KMS-11 (cell line): ENCODE measurements at regions not wholly inside any gene's neighbourhood (a gene's known extent, or its start where the extent isn't known, plus 50 kb on each side); places are given as distances from the start of the nearest gene placed in this dataset.

Experiments used
- H2AFZ ChIP-seq: fragments of 200-600 bp; sonication (generic); 2 replicates; pipeline ENCODE4 v1.6.1; 2016; ENCODE audit warnings: antibody characterized with exemption, mixed run types, low read depth
- H3K27ac ChIP-seq: fragments of 200-600 bp; sonication (generic); 2 replicates; pipeline ENCODE4 v1.6.1; 2016; ENCODE audit warnings: mild to moderate bottlenecking, mixed run types
- H3K27me3 ChIP-seq: fragments of 200-600 bp; sonication (generic); 2 replicates; pipeline ENCODE4 v1.6.1; 2017; ENCODE audit warnings: mild to moderate bottlenecking, low read depth, mixed run types, moderate library complexity; ENCODE audit not compliant: insufficient read depth
- H3K36me3 ChIP-seq: fragments of 200-600 bp; sonication (generic); 2 replicates; pipeline ENCODE4 v1.6.1; 2017; ENCODE audit warnings: mild to moderate bottlenecking, mixed run types; ENCODE audit not compliant: insufficient read depth
- H3K4me1 ChIP-seq: fragments of 200-600 bp; sonication (generic); 2 replicates; pipeline ENCODE4 v1.6.1; 2016; ENCODE audit warnings: mild to moderate bottlenecking, low read depth, mixed run types; ENCODE audit not compliant: poor library complexity, severe bottlenecking
- H3K4me2 ChIP-seq: fragments of 200-600 bp; sonication (generic); 2 replicates; pipeline ENCODE4 v1.7.0; 2016; ENCODE audit warnings: mild to moderate bottlenecking, mixed run types
- H3K4me3 ChIP-seq: fragments of 200-600 bp; sonication (generic); IDR thresholded peaks from 2 replicates; pipeline ENCODE4 v1.6.1; 2017; ENCODE audit warnings: low read depth, low read length, mixed read lengths; ENCODE audit not compliant: insufficient read depth
- H3K79me2 ChIP-seq: fragments of 200-600 bp; sonication (generic); 2 replicates; pipeline ENCODE4 v1.6.1; 2016; ENCODE audit warnings: low read depth, mixed run types; ENCODE audit not compliant: insufficient read depth
- H3K9ac ChIP-seq: fragments of 200-600 bp; sonication (generic); 2 replicates; pipeline ENCODE4 v1.6.1; 2016; ENCODE audit warnings: mild to moderate bottlenecking, mixed run types
- H4K20me1 ChIP-seq: fragments of 200-600 bp; sonication (generic); 2 replicates; pipeline ENCODE4 v1.6.1; 2016; ENCODE audit warnings: mild to moderate bottlenecking, mixed run types; ENCODE audit not compliant: insufficient read depth
- CTCF ChIP-seq: fragments of 200-600 bp; sonication (generic); conservative IDR thresholded peaks from 2 replicates; pipeline ENCODE4 v1.6.1; 2017; ENCODE audit warnings: low read depth, mild to moderate bottlenecking, antibody characterized with exemption, low read length, moderate library complexity, mixed read lengths

DNA sequence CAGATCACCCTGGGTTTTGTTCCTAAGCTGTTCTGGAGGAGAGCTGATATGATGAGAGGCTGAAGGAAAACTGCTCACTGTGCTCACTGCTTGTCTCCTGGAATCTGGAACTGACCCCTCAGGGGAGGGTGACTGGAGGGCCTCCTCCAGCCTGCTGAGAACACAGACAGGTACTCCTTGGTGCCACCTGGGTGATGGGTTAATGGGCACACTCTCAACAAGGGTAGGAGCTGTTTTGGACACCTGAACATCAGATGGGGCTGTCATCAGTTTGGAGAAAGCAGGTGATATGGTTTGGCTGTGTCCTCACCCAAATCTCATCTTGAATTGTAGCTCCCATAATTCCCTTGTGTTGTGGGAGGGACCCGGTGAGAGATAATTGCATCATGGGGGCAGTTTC, 58.1 kb upstream of the SORCS3 start:
- no peak for TF ChIP-seq CTCF

GRCh38 chr10:104584541-104584940, 56.5 kb upstream of the SORCS3 start:
- no peak overlapping the region for H3K4me3 ChIP-seq
- TF ChIP-seq CTCF = no peak

More for the DNA sequence above, 58.1 kb upstream of the SORCS3 start:
- H3K4me1 ChIP-seq = peaks cover 22% of the 10 kb centered on the region
- no peaks in the 10 kb centered on the region for H3K36me3 ChIP-seq
- H2AFZ ChIP-seq = peak overlapping the region; percentile 7; the same call in 1 of the 2 replicates
- H3K27ac ChIP-seq = peak overlapping the region; percentile 50
- H4K20me1 ChIP-seq = no peaks in the 10 kb centered on the region
- H3K4me2 ChIP-seq = peak overlapping the region; percentile 33; the same call in 1 of the 2 replicates
- H3K27me3 ChIP-seq = no peaks in the 10 kb centered on the region
- no peaks in the 10 kb centered on the region for H3K79me2 ChIP-seq
- H3K4me3 ChIP-seq = no peak overlapping the region
- H3K9ac ChIP-seq = peak overlapping the region; percentile 5; the same call in 1 of the 2 replicates

DNA sequence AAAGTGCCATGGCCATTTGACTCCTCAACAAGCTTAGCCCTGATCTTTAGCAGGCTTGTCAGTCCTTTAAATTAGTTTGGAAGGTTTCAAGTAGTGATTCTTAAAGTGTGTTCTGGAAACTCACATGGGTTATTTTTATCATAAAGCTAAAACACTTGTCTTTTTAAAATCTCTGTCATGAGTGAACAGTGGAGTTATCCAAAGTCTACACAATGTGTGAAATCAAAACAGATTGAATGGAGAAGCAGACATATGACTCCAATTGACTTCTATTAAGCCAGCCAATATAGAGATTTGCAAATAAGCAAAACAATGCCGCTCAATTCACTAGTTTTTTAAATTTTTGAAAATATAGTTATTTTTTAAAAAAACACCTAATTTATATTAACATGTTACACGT, 53.3 kb upstream of the SORCS3 start:
- no peak for TF ChIP-seq CTCF
- Histone ChIP-seq H3K27me3 (no peaks in the 10 kb centered on the region), H3K36me3 (no peaks in the 10 kb centered on the region), H3K4me2 (no peak overlapping the region), H2AFZ (no peak overlapping the region), H3K9ac (no peak overlapping the region), H3K4me3 (no peak overlapping the region), H3K79me2 (no peaks in the 10 kb centered on the region), H3K4me1 (peaks cover 8% of the 10 kb centered on the region), H3K27ac (no peak overlapping the region), H4K20me1 (no peaks in the 10 kb centered on the region)

More at GRCh38 chr10:104584541-104584940, 56.5 kb upstream of the SORCS3 start:
- no peaks in the 10 kb centered on the region for H3K36me3 ChIP-seq
- no peak overlapping the region for H3K27ac ChIP-seq
- no peak overlapping the region for H3K4me2 ChIP-seq
- no peaks in the 10 kb centered on the region for H3K79me2 ChIP-seq
- no peak overlapping the region for H3K9ac ChIP-seq
- H2AFZ ChIP-seq = no peak overlapping the region
- H4K20me1 ChIP-seq = no peaks in the 10 kb centered on the region
- peaks cover 22% of the 10 kb centered on the region for H3K4me1 ChIP-seq
- no peaks in the 10 kb centered on the region for H3K27me3 ChIP-seq

DNA sequence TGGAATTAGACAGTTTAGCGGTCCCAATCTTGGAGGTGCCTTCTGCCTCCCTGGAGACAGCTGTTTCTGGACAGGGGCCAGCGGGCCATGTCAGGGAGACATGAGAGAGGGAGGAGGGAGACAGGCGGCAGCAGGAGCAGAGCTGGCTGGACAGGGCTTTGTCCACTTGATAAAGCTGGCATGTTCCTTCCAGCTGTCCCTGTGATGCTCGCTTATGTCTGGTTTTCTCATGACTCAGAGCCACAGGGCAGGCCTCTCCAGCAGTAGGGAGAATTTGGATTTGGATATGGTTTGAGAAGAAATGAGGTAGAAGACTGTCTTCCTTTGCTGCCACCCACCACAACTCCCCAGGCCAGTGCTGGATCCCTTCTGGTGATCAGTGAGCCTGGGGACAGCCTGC, 51.7 kb upstream of the SORCS3 start:
- Histone ChIP-seq H4K20me1 (no peaks in the 10 kb centered on the region), H2AFZ (no peak overlapping the region), H3K4me3 (no peak overlapping the region), H3K27ac (no peak overlapping the region), H3K36me3 (no peaks in the 10 kb centered on the region), H3K9ac (no peak overlapping the region), H3K27me3 (no peaks in the 10 kb centered on the region), H3K4me2 (no peak overlapping the region), H3K79me2 (no peaks in the 10 kb centered on the region), H3K4me1 (no peaks in the 10 kb centered on the region)
- no peak for TF ChIP-seq CTCF
